NT2/D1 (cell line): ENCODE measurements at regions not wholly inside any gene's neighbourhood (a gene's known extent, or its start where the extent isn't known, plus 50 kb on each side); places are given as distances from the start of the nearest gene placed in this dataset.

ENCODE experiments used
- DNase-seq: peaks from one replicate; pipeline ENCODE4 v3.0.0-alpha.2; 2011; ENCODE audit warnings: low read depth, low spot score
- H3K27me3 ChIP-seq: 2 replicates; pipeline ENCODE4 v1.6.0; 2011; ENCODE audit warnings: mild to moderate bottlenecking; ENCODE audit not compliant: insufficient read length, insufficient read depth
- H3K36me3 ChIP-seq: 2 replicates; pipeline ENCODE4 v1.6.1; 2011; ENCODE audit warnings: mild to moderate bottlenecking, low read length, mixed read lengths; ENCODE audit not compliant: insufficient read depth, insufficient read length
- H3K4me1 ChIP-seq: 2 replicates; pipeline ENCODE4 v1.5.1; 2011; ENCODE audit not compliant: insufficient read depth, insufficient read length
- H3K4me3 ChIP-seq: 2 replicates; pipeline ENCODE4 v1.5.1; 2011; ENCODE audit warnings: low read depth; ENCODE audit not compliant: insufficient read length
- H3K9ac ChIP-seq: 2 replicates; pipeline ENCODE4 v1.6.0; 2011; ENCODE audit warnings: low read depth; ENCODE audit not compliant: insufficient read length
- H3K9me3 ChIP-seq: 2 replicates; pipeline ENCODE4 v1.5.1; 2011; ENCODE audit warnings: mild to moderate bottlenecking, low read length; ENCODE audit not compliant: insufficient read depth
- SUZ12 ChIP-seq: IDR thresholded peaks from 2 replicates; pipeline ENCODE4 v1.6.1; 2011; ENCODE audit not compliant: insufficient read length, insufficient read depth; ENCODE audit errors: extremely low read depth
- YY1 ChIP-seq: IDR thresholded peaks from 2 replicates; pipeline ENCODE4 v1.6.1; 2011; ENCODE audit not compliant: insufficient read length, insufficient read depth
- ZNF274 ChIP-seq: IDR thresholded peaks from 2 replicates; pipeline ENCODE4 v1.6.1; 2011; ENCODE audit warnings: mild to moderate bottlenecking, low read depth, low read length

GRCh38 chr21:25326181-25326580 is 281.1 kb downstream of the MRPL39 start:
- no peak overlapping the region for H3K9ac ChIP-seq
- H3K36me3 ChIP-seq = no peaks in the 10 kb centered on the region
- TF ChIP-seq SUZ12 = no peak
- no peak for TF ChIP-seq YY1
- TF ChIP-seq ZNF274 = no peak
- no peak for DNase-seq
- no peaks in the 10 kb centered on the region for H3K9me3 ChIP-seq
- H3K4me1 ChIP-seq = no peaks in the 10 kb centered on the region
- no peaks in the 10 kb centered on the region for H3K27me3 ChIP-seq
- H3K4me3 ChIP-seq = no peak overlapping the region

- H3K4me3 ChIP-seq = no peak overlapping the region
- H3K27me3 ChIP-seq = no peaks in the 10 kb centered on the region
- DNase-seq = no peak
- TF ChIP-seq YY1 (no peak), ZNF274 (no peak), SUZ12 (no peak)
- H3K4me1 ChIP-seq = no peaks in the 10 kb centered on the region
- no peaks in the 10 kb centered on the region for H3K9me3 ChIP-seq
- no peak overlapping the region for H3K9ac ChIP-seq
- H3K36me3 ChIP-seq = no peaks in the 10 kb centered on the region
These were observed 282.6 kb downstream of the MRPL39 start for GRCh38 chr21:25324666-25325065.

GRCh38 chr21:25323356-25323949 is 283.8 kb downstream of the MRPL39 start:
- no peaks in the 10 kb centered on the region for H3K36me3 ChIP-seq
- H3K27me3 ChIP-seq = no peaks in the 10 kb centered on the region
- TF ChIP-seq ZNF274 (no peak), SUZ12 (no peak), YY1 (no peak)
- H3K9ac ChIP-seq = no peak overlapping the region
- no peak for DNase-seq
- no peaks in the 10 kb centered on the region for H3K9me3 ChIP-seq
- no peaks in the 10 kb centered on the region for H3K4me1 ChIP-seq
- no peak overlapping the region for H3K4me3 ChIP-seq

- Histone ChIP-seq H3K36me3 (no peaks in the 10 kb centered on the region), H3K4me1 (no peaks in the 10 kb centered on the region), H3K4me3 (no peak overlapping the region), H3K9me3 (no peaks in the 10 kb centered on the region), H3K27me3 (no peaks in the 10 kb centered on the region), H3K9ac (no peak overlapping the region)
- TF ChIP-seq YY1 (no peak), ZNF274 (no peak), SUZ12 (no peak)
- no peak for DNase-seq
These were observed 293.0 kb downstream of the MRPL39 start for GRCh38 chr21:25314247-25314646.

- Histone ChIP-seq H3K36me3 (no peaks in the 10 kb centered on the region), H3K9me3 (no peaks in the 10 kb centered on the region; the same call in 1 of the 2 replicates), H3K4me3 (no peak overlapping the region), H3K27me3 (no peaks in the 10 kb centered on the region), H3K9ac (no peak overlapping the region), H3K4me1 (no peaks in the 10 kb centered on the region)
- no peak for DNase-seq
- TF ChIP-seq ZNF274 = no peak
- no peak for TF ChIP-seq YY1
- TF ChIP-seq SUZ12 = no peak
These were observed 293.5 kb downstream of the MRPL39 start for GRCh38 chr21:25313829-25314228.

GRCh38 chr21:25307489-25307888 is 299.8 kb downstream of the MRPL39 start:
- DNase-seq = no peak
- Histone ChIP-seq H3K9ac (no peak overlapping the region), H3K27me3 (no peaks in the 10 kb centered on the region), H3K36me3 (no peaks in the 10 kb centered on the region), H3K9me3 (no peaks in the 10 kb centered on the region; the same call in 1 of the 2 replicates), H3K4me1 (no peaks in the 10 kb centered on the region), H3K4me3 (no peak overlapping the region)
- TF ChIP-seq ZNF274 (no peak), SUZ12 (no peak), YY1 (no peak)

GRCh38 chr21:25304611-25305010 is 302.7 kb downstream of the MRPL39 start:
- DNase-seq = no peak
- Histone ChIP-seq H3K4me1 (no peaks in the 10 kb centered on the region), H3K9ac (no peak overlapping the region), H3K36me3 (no peaks in the 10 kb centered on the region), H3K9me3 (no peaks in the 10 kb centered on the region; the same call in 1 of the 2 replicates), H3K27me3 (no peaks in the 10 kb centered on the region), H3K4me3 (no peak overlapping the region)
- TF ChIP-seq ZNF274 (no peak), YY1 (no peak), SUZ12 (no peak)
